HEK293 (cell line): ENCODE measurements at regions not wholly inside any gene's neighbourhood (a gene's known extent, or its start where the extent isn't known, plus 50 kb on each side); places are given as distances from the start of the nearest gene placed in this dataset.

Source experiments
- CTCF ChIA-PET: fragments of 350-600 bp; formaldehyde crosslinking; extraction: SDS; loops from one replicate; lab custom pipeline; 2021; ENCODE audit warnings: antibody characterized with exemption; lab: Yijun Ruan, JAX
- POLR2A ChIA-PET: fragments of 300-600 bp; formaldehyde crosslinking; extraction: SDS; loops from one replicate; lab custom pipeline; 2020; ENCODE audit warnings: antibody characterized with exemption, inconsistent platforms; lab: Yijun Ruan, JAX
- H3K27ac ChIP-seq: fragments of 200-500 bp; sonication (Bioruptor generic); 2 replicates; pipeline ENCODE4 v1.5.1; 2014; ENCODE audit warnings: low read depth, low read length, control low read depth, inconsistent platforms; ENCODE audit errors: extremely low read depth
- H3K36me3 ChIP-seq, 2 experiments: fragments of 200-500 bp in 1 of 2; sonication (Bioruptor generic) in 1 of 2; 1 replicate in 1 of 2; 2 replicates in 1 of 2; pipeline ENCODE4 v1.5.1; 2014 to 2017; ENCODE audit warnings: inconsistent platforms in 2 of 2, low read length in 2 of 2; ENCODE audit not compliant: control insufficient read depth in 2 of 2, insufficient read depth in 1 of 2
- H3K4me1 ChIP-seq: fragments of 200-500 bp; sonication (Bioruptor generic); 2 replicates; pipeline ENCODE4 v1.5.1; 2014; ENCODE audit warnings: mild to moderate bottlenecking, low read length, inconsistent platforms; ENCODE audit not compliant: control insufficient read depth, insufficient read depth
- H3K4me3 ChIP-seq: 2 replicates; pipeline ENCODE4 v1.5.1; 2011; ENCODE audit warnings: low read depth, mild to moderate bottlenecking, control low read depth, low read length, moderate library complexity
- H3K9me3 ChIP-seq: fragments of 200-500 bp; sonication (Bioruptor generic); 2 replicates; pipeline ENCODE4 v1.5.1; 2014; ENCODE audit warnings: low read depth, low read length, inconsistent platforms; ENCODE audit not compliant: control insufficient read depth, insufficient read depth
- GFI1B ChIP-seq: fragments of 450-650 bp; formaldehyde crosslinking; IDR thresholded peaks from 2 replicates; pipeline ENCODE4 v1.5.1; 2016; ENCODE audit warnings: missing biosample characterization, missing genetic modification characterization
- KLF1 ChIP-seq: fragments of 450-650 bp; formaldehyde crosslinking; IDR thresholded peaks from 2 replicates; pipeline ENCODE4 v1.5.1; 2016; ENCODE audit warnings: missing biosample characterization, missing genetic modification characterization
- KLF7 ChIP-seq: fragments of 450-650 bp; formaldehyde crosslinking; IDR thresholded peaks from 2 replicates; pipeline ENCODE4 v1.5.1; 2016; ENCODE audit warnings: missing biosample characterization, missing genetic modification characterization, borderline replicate concordance
- MZF1 ChIP-seq: fragments of 450-650 bp; formaldehyde crosslinking; IDR thresholded peaks from 2 replicates; pipeline ENCODE4 v1.5.1; 2017; ENCODE audit warnings: missing biosample characterization, missing genetic modification characterization, borderline replicate concordance
- PRDM4 ChIP-seq: fragments of 450-650 bp; formaldehyde crosslinking; IDR thresholded peaks from 2 replicates; pipeline ENCODE4 v1.5.1; 2017; ENCODE audit warnings: missing biosample characterization, missing genetic modification characterization
- SCRT2 ChIP-seq: fragments of 450-650 bp; formaldehyde crosslinking; IDR thresholded peaks from 2 replicates; pipeline ENCODE4 v1.5.1; 2016; ENCODE audit warnings: missing biosample characterization, missing genetic modification characterization
- SETDB1 ChIP-seq: IDR thresholded peaks from one replicate; pipeline ENCODE4 v1.6.1; 2017; ENCODE audit warnings: mild to moderate bottlenecking, low read length, moderate library complexity, mixed read lengths; ENCODE audit not compliant: insufficient read length
- SP7 ChIP-seq: fragments of 450-650 bp; formaldehyde crosslinking; IDR thresholded peaks from 2 replicates; pipeline ENCODE4 v1.5.1; 2016; ENCODE audit warnings: missing biosample characterization, missing genetic modification characterization
- TRIM28 ChIP-seq: IDR thresholded peaks from 2 replicates; pipeline ENCODE4 v1.6.1; 2011; ENCODE audit warnings: low read length, control low read depth, borderline replicate concordance
- ZFP41 ChIP-seq: fragments of 450-650 bp; formaldehyde crosslinking; IDR thresholded peaks from 2 replicates; pipeline ENCODE4 v1.5.1; 2016; ENCODE audit warnings: missing biosample characterization, missing genetic modification characterization, borderline replicate concordance
- ZNF114 ChIP-seq: fragments of 450-650 bp; formaldehyde crosslinking; IDR thresholded peaks from 2 replicates; pipeline ENCODE4 v1.5.0; 2017; ENCODE audit warnings: missing biosample characterization, missing genetic modification characterization
- ZNF121 ChIP-seq: fragments of 450-650 bp; formaldehyde crosslinking; IDR thresholded peaks from 2 replicates; pipeline ENCODE4 v1.5.1; 2016; ENCODE audit warnings: missing biosample characterization, missing genetic modification characterization
- ZNF280D ChIP-seq: fragments of 450-650 bp; formaldehyde crosslinking; IDR thresholded peaks from 2 replicates; pipeline ENCODE4 v1.5.1; 2016; ENCODE audit warnings: missing biosample characterization, missing genetic modification characterization
- ZNF324 ChIP-seq: fragments of 450-650 bp; formaldehyde crosslinking; IDR thresholded peaks from 2 replicates; pipeline ENCODE4 v1.5.1; 2016; ENCODE audit warnings: missing biosample characterization, missing genetic modification characterization
- ZNF488 ChIP-seq: fragments of 450-650 bp; formaldehyde crosslinking; IDR thresholded peaks from 2 replicates; pipeline ENCODE4 v1.5.1; 2016; ENCODE audit warnings: missing biosample characterization, missing genetic modification characterization
- ZNF600 ChIP-seq: fragments of 450-650 bp; formaldehyde crosslinking; IDR thresholded peaks from 2 replicates; pipeline ENCODE4 v1.5.1; 2016; ENCODE audit warnings: missing biosample characterization, missing genetic modification characterization
- ZNF610 ChIP-seq: fragments of 450-650 bp; formaldehyde crosslinking; IDR thresholded peaks from 2 replicates; pipeline ENCODE4 v1.5.1; 2016; ENCODE audit warnings: missing biosample characterization, missing genetic modification characterization, borderline replicate concordance
- ZNF629 ChIP-seq: fragments of 450-650 bp; formaldehyde crosslinking; IDR thresholded peaks from 2 replicates; pipeline ENCODE4 v1.5.1; 2017; ENCODE audit warnings: missing biosample characterization, missing genetic modification characterization
- ZNF664 ChIP-seq: fragments of 450-650 bp; formaldehyde crosslinking; IDR thresholded peaks from 2 replicates; pipeline ENCODE4 v1.5.1; 2016; ENCODE audit warnings: missing biosample characterization, missing genetic modification characterization
- ZNF701 ChIP-seq: fragments of 450-650 bp; formaldehyde crosslinking; IDR thresholded peaks from 2 replicates; pipeline ENCODE4 v1.5.1; 2016; ENCODE audit warnings: missing biosample characterization, missing genetic modification characterization
- TF ChIP-seq, protein P1 (sequence below): fragments of 450-650 bp; IDR thresholded peaks from 2 replicates; pipeline ENCODE4 v1.5.1; 2018; ENCODE audit warnings: missing biosample characterization, missing genetic modification characterization
- TF ChIP-seq, protein P2 (sequence below): fragments of 450-650 bp; IDR thresholded peaks from 2 replicates; pipeline ENCODE4 v1.5.1; 2018; ENCODE audit warnings: missing biosample characterization, mild to moderate bottlenecking, missing genetic modification characterization

- TF ChIP-seq ZNF488 (tag by site-specific recombination): no peak
Observed at GRCh38 chr2:9083287-9083686, 79.8 kb upstream of the MBOAT2 start (continued).

DNA sequence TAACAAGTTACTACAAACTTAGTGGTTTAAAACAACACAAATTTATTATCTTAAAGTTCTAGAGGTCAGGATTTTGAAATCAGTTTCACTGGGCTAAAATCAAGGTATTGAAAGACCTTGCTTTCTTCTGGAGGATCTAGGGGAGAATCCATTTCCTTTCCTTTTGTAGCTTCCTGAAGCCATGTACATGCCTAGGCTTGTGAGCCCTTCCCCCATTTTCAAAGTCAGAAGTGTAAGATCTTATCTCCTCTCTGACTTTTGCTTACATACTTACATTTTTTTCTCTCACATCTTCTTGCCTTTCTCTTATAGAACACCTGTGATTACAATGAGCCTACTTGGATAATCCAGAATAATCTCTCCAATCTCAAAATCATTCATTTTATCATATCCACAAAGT lies 78.7 kb upstream of the MBOAT2 start:
- H3K27ac ChIP-seq: no peak overlapping the region

GRCh38 chr2:9081750-9082149 lies 78.3 kb upstream of the MBOAT2 start:
- Histone ChIP-seq H3K4me3 (no peak overlapping the region), H3K4me1 (no peaks in the 10 kb centered on the region), H3K9me3 (no peaks in the 10 kb centered on the region), H3K27ac (no peak overlapping the region), H3K36me3 (no peaks in the 10 kb centered on the region)
- CTCF ChIA-PET: no interaction called here
- TF ChIP-seq SETDB1: peak; percentile 61
- no peak for TF ChIP-seq SCRT2 (tag by site-specific recombination)
- TF ChIP-seq, protein P1, sequence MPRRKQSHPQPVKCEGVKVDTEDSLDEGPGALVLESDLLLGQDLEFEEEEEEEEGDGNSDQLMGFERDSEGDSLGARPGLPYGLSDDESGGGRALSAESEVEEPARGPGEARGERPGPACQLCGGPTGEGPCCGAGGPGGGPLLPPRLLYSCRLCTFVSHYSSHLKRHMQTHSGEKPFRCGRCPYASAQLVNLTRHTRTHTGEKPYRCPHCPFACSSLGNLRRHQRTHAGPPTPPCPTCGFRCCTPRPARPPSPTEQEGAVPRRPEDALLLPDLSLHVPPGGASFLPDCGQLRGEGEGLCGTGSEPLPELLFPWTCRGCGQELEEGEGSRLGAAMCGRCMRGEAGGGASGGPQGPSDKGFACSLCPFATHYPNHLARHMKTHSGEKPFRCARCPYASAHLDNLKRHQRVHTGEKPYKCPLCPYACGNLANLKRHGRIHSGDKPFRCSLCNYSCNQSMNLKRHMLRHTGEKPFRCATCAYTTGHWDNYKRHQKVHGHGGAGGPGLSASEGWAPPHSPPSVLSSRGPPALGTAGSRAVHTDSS (tag by site-specific recombination): no peak
- no peak for TF ChIP-seq MZF1
- POLR2A ChIA-PET: no interaction called here

More for the DNA sequence above, 78.7 kb upstream of the MBOAT2 start:
- no peak overlapping the region for H3K4me3 ChIP-seq
- H3K36me3 ChIP-seq: no peaks in the 10 kb centered on the region
- no peaks in the 10 kb centered on the region for H3K4me1 ChIP-seq
- TF ChIP-seq ZNF664 (tag by site-specific recombination): no peak
- ChIA-PET CTCF (no interaction called here), POLR2A (no interaction called here)
- no peaks in the 10 kb centered on the region for H3K9me3 ChIP-seq

- H3K4me1 ChIP-seq: no peaks in the 10 kb centered on the region
- CTCF ChIA-PET: no interaction called here
- H3K36me3 ChIP-seq: no peaks in the 10 kb centered on the region
- H3K9me3 ChIP-seq: no peaks in the 10 kb centered on the region
- H3K4me3 ChIP-seq: no peak overlapping the region
- H3K27ac ChIP-seq: no peak overlapping the region
- POLR2A ChIA-PET: no interaction called here
- TF ChIP-seq ZNF324 (no peak), KLF1 (no peak), TRIM28 (no peak), PRDM4 (tag by site-specific recombination) (no peak), ZFP41 (tag by site-specific recombination) (no peak), ZNF701 (tag by site-specific recombination) (no peak), ZNF280D (tag by site-specific recombination) (no peak), SP7 (tag by site-specific recombination) (no peak), SETDB1 (no peak), ZNF629 (tag by site-specific recombination) (no peak), GFI1B (tag by site-specific recombination) (no peak), KLF7 (tag by site-specific recombination) (no peak), ZNF600 (tag by site-specific recombination) (no peak), ZNF114 (tag by site-specific recombination) (no peak), ZNF121 (no peak), ZNF610 (no peak)
- TF ChIP-seq, protein P2, sequence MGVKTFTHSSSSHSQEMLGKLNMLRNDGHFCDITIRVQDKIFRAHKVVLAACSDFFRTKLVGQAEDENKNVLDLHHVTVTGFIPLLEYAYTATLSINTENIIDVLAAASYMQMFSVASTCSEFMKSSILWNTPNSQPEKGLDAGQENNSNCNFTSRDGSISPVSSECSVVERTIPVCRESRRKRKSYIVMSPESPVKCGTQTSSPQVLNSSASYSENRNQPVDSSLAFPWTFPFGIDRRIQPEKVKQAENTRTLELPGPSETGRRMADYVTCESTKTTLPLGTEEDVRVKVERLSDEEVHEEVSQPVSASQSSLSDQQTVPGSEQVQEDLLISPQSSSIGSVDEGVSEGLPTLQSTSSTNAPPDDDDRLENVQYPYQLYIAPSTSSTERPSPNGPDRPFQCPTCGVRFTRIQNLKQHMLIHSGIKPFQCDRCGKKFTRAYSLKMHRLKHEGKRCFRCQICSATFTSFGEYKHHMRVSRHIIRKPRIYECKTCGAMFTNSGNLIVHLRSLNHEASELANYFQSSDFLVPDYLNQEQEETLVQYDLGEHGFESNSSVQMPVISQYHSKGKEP (tag by site-specific recombination): no peak
Observed at GRCh38 chr2:9078405-9078804, 74.9 kb upstream of the MBOAT2 start.
